GM10847 (cell line): ENCODE measurements at regions not wholly inside any gene's neighbourhood (a gene's known extent, or its start where the extent isn't known, plus 50 kb on each side); places are given as distances from the start of the nearest gene placed in this dataset.

Source experiments
- POLR2A ChIP-seq: IDR thresholded peaks from 2 replicates; pipeline ENCODE4 v1.6.1; 2011; ENCODE audit not compliant: insufficient read length; ENCODE audit errors: extremely low read depth

GRCh38 chr14:53391156-53391555, 238.0 kb upstream of the DDHD1 start:
- no peak for TF ChIP-seq POLR2A

- no peak for TF ChIP-seq POLR2A
Observed at GRCh38 chr14:53390008-53390407, 236.9 kb upstream of the DDHD1 start.

GRCh38 chr14:53389202-53389601, 236.1 kb upstream of the DDHD1 start:
- TF ChIP-seq POLR2A: no peak

DNA sequence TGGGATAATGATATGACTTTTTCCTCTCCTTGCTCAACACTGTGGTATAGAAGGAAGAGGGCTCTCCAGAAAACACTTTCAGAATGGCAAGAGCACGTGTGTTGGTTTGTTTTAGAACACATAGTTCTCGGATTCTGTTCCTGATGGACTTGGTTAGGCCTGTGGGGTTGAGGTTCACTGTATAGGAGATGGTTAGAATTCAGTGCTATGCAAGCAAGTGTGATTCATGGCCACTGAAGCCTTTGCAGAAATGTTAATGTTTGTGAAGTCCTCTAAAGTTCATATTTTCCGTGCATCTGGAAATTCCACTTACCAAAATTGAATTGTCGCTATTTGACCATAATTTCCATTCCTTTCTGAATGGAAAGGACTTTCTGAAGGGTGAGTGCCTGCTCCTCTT, 233.2 kb upstream of the DDHD1 start:
- no peak for TF ChIP-seq POLR2A

- TF ChIP-seq POLR2A: no peak
Observed at GRCh38 chr14:53384536-53384935, 231.4 kb upstream of the DDHD1 start.

DNA sequence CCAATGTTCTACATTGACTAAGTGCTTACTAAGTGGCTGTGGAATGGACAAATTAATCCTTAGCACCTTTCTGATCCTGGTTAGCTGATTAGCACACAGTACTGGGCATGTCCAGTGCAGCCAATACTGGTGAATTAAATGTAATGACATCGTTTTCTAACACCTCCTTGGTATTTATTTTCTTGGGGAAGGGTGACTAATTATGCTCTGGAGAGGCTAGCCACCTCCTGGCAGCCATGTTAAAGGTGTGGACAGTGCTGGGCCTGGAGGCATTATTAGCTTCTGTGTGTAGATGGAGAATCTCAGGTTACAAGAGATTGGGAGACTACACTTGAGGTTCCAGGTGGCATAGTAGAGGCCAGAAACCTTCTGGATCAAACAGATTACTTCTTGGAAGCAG, 230.9 kb upstream of the DDHD1 start:
- TF ChIP-seq POLR2A: no peak

DNA sequence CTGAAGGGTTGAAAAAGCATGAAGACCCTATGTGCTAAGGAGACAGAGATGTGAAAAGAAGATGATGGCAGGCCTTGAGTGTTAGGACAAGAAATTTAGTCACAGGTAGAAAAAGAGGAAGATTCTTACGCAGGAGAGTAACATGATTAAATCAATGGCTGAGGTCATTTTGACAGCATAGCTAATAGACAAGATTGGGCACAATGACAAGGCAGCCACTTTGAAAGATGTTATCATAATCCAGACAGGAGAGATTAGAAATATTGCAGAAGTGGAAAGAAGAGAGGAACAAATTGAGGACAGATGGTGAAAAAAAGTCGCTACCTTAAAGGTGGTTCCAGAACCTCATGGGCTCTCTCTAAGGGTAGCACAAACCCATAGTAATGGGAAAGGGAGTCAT, 228.8 kb upstream of the DDHD1 start:
- TF ChIP-seq POLR2A: no peak

- TF ChIP-seq POLR2A: no peak
Observed at GRCh38 chr14:53380867-53381225, 227.7 kb upstream of the DDHD1 start.

GRCh38 chr14:53380052-53380866, 227.1 kb upstream of the DDHD1 start:
- TF ChIP-seq POLR2A: no peak

- no peak for TF ChIP-seq POLR2A
Observed at GRCh38 chr14:53378142-53378541, 225.0 kb upstream of the DDHD1 start.

- TF ChIP-seq POLR2A: no peak
Observed at GRCh38 chr14:53376064-53376463, 222.9 kb upstream of the DDHD1 start.

DNA sequence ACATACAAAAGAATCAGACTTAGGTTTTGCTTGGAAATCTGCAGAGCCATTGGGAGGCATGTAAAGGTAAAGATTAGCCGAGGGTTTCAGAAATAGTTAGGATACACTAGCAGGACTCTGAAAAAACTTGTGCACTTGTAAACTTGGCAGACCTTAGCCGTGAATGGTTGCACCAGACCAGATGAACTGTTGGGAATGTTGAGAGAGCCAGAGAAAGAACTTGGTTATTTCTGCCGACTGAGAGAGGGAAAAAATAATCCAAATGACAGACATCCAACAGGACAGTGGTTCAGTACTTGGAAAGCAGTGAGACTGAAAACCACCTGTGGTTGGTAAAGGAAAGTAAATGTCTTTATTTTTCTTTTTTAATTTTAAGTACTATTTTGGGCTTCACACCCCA, 222.5 kb upstream of the DDHD1 start:
- no peak for TF ChIP-seq POLR2A

DNA sequence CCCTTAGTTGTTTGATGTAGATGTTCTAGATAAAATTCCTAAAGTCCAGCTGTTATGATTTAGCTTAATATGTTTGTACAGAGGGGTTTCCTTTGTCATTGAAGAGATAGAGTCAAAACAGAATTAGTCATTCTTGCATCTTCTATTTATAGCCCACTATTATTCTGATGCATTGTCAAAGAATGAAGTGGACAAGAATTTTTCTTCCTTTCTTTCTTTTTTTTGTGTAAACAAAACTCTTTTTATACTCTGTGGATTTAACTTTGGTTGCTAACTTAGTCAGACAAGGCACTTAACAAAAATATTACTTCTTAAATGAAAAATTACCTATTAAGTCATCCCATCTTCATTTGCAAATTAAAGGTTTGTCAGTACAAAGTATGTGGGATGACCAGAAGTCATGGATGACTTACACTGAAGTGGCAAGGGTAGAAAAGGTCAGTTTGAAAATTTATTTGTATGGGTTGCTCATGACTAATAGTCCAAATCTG, 215.6 kb upstream of the DDHD1 start:
- no peak for TF ChIP-seq POLR2A

DNA sequence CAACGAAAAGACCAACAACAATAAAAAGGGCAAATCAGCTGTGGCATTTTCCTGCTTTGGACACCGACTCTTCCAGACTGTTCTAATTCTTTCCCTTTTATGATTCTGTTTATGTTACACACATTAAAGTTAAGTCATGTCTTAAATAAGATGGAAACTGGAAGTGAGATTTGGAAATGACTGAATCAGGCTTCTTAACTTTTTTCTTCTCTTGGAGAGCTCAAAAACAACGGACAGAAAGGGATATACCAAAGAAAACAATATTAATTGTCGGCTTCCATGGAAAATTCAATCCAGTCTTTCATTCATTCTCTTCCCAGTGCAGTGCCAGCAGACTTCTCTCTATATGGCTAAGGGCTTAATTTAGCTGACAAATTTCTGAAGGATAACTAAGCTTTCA, 214.9 kb upstream of the DDHD1 start:
- no peak for TF ChIP-seq POLR2A

- no peak for TF ChIP-seq POLR2A
Observed at GRCh38 chr14:53367644-53368026, 214.5 kb upstream of the DDHD1 start.

GRCh38 chr14:53365486-53366130, 212.5 kb upstream of the DDHD1 start:
- no peak for TF ChIP-seq POLR2A

- no peak for TF ChIP-seq POLR2A
Observed at GRCh38 chr14:53360829-53361228, 207.7 kb upstream of the DDHD1 start.
